Neural progenitor cell (in vitro differentiated cells): ENCODE measurements at regions not wholly inside any gene's neighbourhood (a gene's known extent, or its start where the extent isn't known, plus 50 kb on each side); places are given as distances from the start of the nearest gene placed in this dataset.

ENCODE experiments used
- EZH2 ChIP-seq: fragments of 200-600 bp; sonication (generic); IDR thresholded peaks from 2 replicates; pipeline ENCODE4 v1.6.1; 2017; ENCODE audit warnings: antibody characterized with exemption, mild to moderate bottlenecking, moderate library complexity
- TF ChIP-seq, protein P1 (sequence below): fragments of 200-600 bp; sonication (generic); IDR thresholded peaks from 2 replicates; pipeline ENCODE4 v1.5.1; 2017; ENCODE audit warnings: antibody characterized with exemption, mild to moderate bottlenecking

DNA sequence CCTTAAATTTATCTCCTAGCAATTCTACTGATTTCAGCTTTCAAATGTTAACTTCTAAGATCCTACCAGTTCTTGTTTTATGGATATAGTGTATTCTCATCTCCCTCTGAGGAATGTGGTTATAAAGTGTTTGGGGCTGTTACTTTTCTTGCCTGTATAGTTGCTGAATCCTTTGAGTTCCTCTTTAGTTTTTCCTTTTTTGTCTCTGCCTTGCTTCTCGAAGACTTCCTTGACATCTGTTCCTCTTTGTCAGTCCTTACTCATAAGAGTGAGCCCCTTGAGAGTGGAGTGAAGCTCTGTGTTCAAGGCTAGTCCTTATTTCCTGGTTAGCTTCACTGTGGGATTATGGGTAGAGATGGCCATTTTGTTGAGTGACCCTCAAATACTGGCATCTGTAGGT is 84.6 kb downstream of the ELOVL4 start:
- TF ChIP-seq, protein P1, sequence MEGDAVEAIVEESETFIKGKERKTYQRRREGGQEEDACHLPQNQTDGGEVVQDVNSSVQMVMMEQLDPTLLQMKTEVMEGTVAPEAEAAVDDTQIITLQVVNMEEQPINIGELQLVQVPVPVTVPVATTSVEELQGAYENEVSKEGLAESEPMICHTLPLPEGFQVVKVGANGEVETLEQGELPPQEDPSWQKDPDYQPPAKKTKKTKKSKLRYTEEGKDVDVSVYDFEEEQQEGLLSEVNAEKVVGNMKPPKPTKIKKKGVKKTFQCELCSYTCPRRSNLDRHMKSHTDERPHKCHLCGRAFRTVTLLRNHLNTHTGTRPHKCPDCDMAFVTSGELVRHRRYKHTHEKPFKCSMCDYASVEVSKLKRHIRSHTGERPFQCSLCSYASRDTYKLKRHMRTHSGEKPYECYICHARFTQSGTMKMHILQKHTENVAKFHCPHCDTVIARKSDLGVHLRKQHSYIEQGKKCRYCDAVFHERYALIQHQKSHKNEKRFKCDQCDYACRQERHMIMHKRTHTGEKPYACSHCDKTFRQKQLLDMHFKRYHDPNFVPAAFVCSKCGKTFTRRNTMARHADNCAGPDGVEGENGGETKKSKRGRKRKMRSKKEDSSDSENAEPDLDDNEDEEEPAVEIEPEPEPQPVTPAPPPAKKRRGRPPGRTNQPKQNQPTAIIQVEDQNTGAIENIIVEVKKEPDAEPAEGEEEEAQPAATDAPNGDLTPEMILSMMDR: no peak
- TF ChIP-seq EZH2: no peak
